EL (cell line): ENCODE measurements at regions not wholly inside any gene's neighbourhood (a gene's known extent, or its start where the extent isn't known, plus 50 kb on each side); places are given as distances from the start of the nearest gene placed in this dataset.
"Not testable (repeated sequence)": the region's sequence is repeated elsewhere in the genome, so short reads cannot be mapped to it uniquely, and the experiment has no call there.

Experiments
- DNase-seq: peaks from one replicate; pipeline ENCODE4 v3.0.0-alpha.2; 2016

GRCh38 chr5:172525307-172525995 lies 71.1 kb upstream of the SH3PXD2B start:
- DNase-seq, result no peak

GRCh38 chr5:172524573-172525021 lies 70.3 kb upstream of the SH3PXD2B start:
- no peak for DNase-seq

GRCh38 chr5:172523146-172523745 lies 68.9 kb upstream of the SH3PXD2B start:
- DNase-seq, result no peak

GRCh38 chr5:172521338-172521932 lies 67.1 kb upstream of the SH3PXD2B start:
- no peak for DNase-seq

- DNase-seq, result no peak
These were observed 57.6 kb upstream of the SH3PXD2B start for GRCh38 chr5:172511952-172512351.

- no peak for DNase-seq
These were observed 55.1 kb upstream of the SH3PXD2B start for GRCh38 chr5:172509405-172509781.

- DNase-seq, result no peak
These were observed 54.4 kb upstream of the SH3PXD2B start for GRCh38 chr5:172508471-172509404.

- not testable (repeated sequence) for DNase-seq
These were observed 53.2 kb upstream of the SH3PXD2B start for GRCh38 chr5:172507485-172507884.

- DNase-seq, result no peak
These were observed 52.6 kb upstream of the SH3PXD2B start for GRCh38 chr5:172506921-172507320.

GRCh38 chr5:172506251-172506650 lies 51.9 kb upstream of the SH3PXD2B start:
- DNase-seq, result no peak

GRCh38 chr5:172505845-172506244 lies 51.5 kb upstream of the SH3PXD2B start:
- no peak for DNase-seq

- DNase-seq, result no peak
These were observed 51.1 kb upstream of the SH3PXD2B start for GRCh38 chr5:172505403-172505759.

GRCh38 chr5:172504701-172505402 lies 50.5 kb upstream of the SH3PXD2B start:
- no peak for DNase-seq

- no peak for DNase-seq
These were observed 49.8 kb upstream of the SH3PXD2B start for GRCh38 chr5:172503925-172504700.
